Brain microvascular endothelial cell (primary cell): ENCODE measurements at regions not wholly inside any gene's neighbourhood (a gene's known extent, or its start where the extent isn't known, plus 50 kb on each side); places are given as distances from the start of the nearest gene placed in this dataset.

Experiments
- DNase-seq: peaks from one replicate; pipeline ENCODE4 v3.0.0-alpha.2; 2020
- H3K27ac ChIP-seq: fragments of 250-450 bp; sonication (Bioruptor Pico); 2 replicates; pipeline ENCODE4 v1.5.1; 2020; ENCODE audit warnings: mild to moderate bottlenecking, moderate library complexity
- H3K27me3 ChIP-seq: fragments of 250-450 bp; sonication (Bioruptor Pico); replicated peaks from 2 replicates; pipeline ENCODE4 v1.5.1; 2020; ENCODE audit warnings: mild to moderate bottlenecking
- H3K36me3 ChIP-seq: fragments of 250-450 bp; sonication (Bioruptor Pico); replicated peaks from 2 replicates; pipeline ENCODE4 v1.5.1; 2020; ENCODE audit warnings: mild to moderate bottlenecking
- H3K4me3 ChIP-seq: 2 replicates; pipeline ENCODE4 v1.5.1; 2011; ENCODE audit warnings: low read depth, mild to moderate bottlenecking, control low read depth, low read length, moderate library complexity
- in situ Hi-C: cut with HindIII; loops from 2 replicates; pipeline ENCODE4 v1.10.0; 2017; ENCODE audit warnings: low sequenced_read_pairs, low pct_ligation_motif_present
- TF ChIP-seq, protein P1 (sequence below): IDR thresholded peaks from 2 replicates; pipeline ENCODE4 v1.5.1; 2011; ENCODE audit warnings: low read depth, mild to moderate bottlenecking, moderate library complexity, low read length, control low read depth, inconsistent platforms; ENCODE audit errors: missing control alignments

DNA sequence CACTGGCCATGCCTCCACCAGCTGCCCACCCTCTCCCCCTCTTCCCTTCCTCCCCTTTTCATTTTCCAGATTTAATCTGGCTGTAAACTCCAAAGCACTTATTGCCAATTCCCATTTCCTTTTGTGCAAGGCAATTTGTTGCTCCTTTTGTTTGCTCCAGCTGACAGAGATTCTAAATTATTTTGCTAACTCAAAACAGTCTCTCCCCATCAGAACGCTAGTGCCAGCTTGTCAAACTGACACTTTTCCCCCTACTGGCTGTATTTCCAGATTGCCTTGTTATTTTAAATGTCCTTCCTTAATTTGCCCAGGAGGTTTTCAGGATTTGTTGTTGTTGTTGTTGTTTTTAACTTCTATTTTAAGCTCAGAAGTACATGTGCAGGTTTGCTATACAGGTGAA, 57.0 kb upstream of the PAK1 start:
- Histone ChIP-seq H3K36me3 (no peaks in the 10 kb centered on the region), H3K27ac (no peak overlapping the region), H3K27me3 (no peaks in the 10 kb centered on the region), H3K4me3 (no peak overlapping the region)
- DNase-seq = no peak
- in situ Hi-C loops = no loop called here
- TF ChIP-seq, protein P1, sequence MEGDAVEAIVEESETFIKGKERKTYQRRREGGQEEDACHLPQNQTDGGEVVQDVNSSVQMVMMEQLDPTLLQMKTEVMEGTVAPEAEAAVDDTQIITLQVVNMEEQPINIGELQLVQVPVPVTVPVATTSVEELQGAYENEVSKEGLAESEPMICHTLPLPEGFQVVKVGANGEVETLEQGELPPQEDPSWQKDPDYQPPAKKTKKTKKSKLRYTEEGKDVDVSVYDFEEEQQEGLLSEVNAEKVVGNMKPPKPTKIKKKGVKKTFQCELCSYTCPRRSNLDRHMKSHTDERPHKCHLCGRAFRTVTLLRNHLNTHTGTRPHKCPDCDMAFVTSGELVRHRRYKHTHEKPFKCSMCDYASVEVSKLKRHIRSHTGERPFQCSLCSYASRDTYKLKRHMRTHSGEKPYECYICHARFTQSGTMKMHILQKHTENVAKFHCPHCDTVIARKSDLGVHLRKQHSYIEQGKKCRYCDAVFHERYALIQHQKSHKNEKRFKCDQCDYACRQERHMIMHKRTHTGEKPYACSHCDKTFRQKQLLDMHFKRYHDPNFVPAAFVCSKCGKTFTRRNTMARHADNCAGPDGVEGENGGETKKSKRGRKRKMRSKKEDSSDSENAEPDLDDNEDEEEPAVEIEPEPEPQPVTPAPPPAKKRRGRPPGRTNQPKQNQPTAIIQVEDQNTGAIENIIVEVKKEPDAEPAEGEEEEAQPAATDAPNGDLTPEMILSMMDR = no peak

DNA sequence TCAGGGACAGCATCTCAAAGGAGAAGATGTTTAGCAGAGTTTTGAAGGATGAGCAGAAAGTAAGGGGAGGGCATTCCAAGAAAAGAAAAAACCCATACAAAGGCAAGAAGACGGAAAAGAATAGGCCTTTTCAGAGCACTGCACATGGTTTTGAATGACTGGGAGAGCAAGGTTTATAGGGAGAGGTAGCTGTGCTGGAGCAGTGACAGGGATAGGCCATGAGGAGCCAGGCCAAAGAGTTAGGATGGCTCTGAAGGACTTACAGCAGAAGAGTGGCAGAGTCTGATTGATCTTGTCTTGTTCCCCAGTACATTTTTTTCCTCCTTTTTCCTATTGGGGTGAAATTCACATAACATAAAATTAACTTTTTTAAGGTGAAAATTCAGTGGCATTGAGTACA, 55.8 kb upstream of the PAK1 start:
- TF ChIP-seq, protein P1 = no peak
- no peak for DNase-seq
- Histone ChIP-seq H3K4me3 (no peak overlapping the region), H3K27me3 (no peaks in the 10 kb centered on the region), H3K36me3 (no peaks in the 10 kb centered on the region), H3K27ac (no peak overlapping the region)
- in situ Hi-C loops = no loop called here

DNA sequence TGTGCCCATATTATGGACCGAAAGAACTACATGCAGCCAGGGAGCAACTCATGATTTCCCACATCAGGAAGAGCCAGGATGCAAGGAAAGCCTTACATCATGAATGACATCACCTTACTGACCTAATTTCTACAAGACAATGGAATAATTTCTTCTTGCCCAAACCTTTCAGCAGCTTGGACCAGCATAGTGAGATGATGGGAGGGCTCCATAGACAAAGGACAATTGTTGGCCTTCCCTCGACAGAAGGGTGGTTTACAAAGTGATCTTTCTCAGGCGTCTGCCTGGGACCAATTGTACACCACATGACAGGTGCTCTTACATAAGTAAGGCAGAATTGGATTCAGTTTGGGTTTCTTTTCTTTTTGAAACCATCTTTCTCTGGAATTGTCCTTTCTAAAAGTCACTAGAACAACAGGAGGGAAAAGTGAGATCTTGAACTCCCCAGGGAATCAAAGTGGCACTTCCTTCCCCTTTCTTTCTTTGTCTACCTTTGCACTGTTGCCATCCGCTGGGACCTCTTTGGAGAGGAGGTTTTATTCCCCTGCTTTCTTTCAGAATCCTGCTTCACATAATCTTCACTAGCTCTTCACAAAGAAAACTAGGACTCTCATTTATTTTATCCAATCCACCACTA, 51.7 kb upstream of the PAK1 start:
- TF ChIP-seq, protein P1 = no peak
- no peak overlapping the region for H3K4me3 ChIP-seq
- no peaks in the 10 kb centered on the region for H3K27me3 ChIP-seq
- in situ Hi-C loops = no loop called here
- DNase-seq = no peak
- no peaks in the 10 kb centered on the region for H3K36me3 ChIP-seq
- H3K27ac ChIP-seq = no peak overlapping the region

DNA sequence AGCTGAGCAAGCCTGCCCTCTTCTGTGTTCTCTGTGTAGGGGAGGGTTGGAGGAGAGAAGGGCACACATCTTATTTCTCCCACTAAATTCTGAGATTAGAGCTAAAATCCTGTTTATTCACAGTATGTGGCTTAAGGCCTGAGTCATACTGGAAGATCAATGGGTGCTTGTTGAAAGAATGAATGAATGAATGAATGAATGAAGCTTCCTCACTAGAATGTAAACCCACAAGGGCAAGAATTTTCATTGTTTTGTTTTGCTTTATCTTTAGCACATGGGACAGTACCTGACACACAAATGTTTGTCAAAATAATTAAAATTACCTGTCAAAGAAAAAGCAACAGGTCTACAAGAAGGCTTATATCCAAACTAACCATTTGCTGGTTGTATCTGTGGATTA, 50.6 kb upstream of the PAK1 start:
- Histone ChIP-seq H3K36me3 (no peaks in the 10 kb centered on the region), H3K4me3 (no peak overlapping the region), H3K27me3 (no peaks in the 10 kb centered on the region), H3K27ac (no peak overlapping the region)
- TF ChIP-seq, protein P1 = peak; percentile 10
- DNase-seq = no peak
- in situ Hi-C loops = no loop called here

DNA sequence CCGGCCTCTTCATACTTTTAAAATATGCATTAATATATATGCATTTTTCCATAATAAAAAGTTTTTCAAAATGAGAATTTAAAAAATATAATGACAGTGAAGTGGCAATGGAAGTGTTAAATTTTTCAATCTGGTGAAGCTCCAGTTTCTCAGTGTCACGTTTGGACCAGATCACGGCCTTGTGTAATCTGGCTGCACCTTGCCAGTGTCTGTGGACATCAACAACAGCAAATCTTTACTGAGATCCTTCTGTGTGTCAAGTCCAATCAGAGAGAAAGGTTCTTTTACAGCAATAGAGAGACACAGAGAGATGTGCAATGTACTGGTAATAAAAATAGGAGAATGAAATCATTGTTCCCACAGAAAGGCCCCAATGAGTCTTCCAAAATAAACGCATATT, 49.8 kb upstream of the PAK1 start:
- H3K27me3 ChIP-seq = no peaks in the 10 kb centered on the region
- H3K27ac ChIP-seq = no peak overlapping the region
- no peaks in the 10 kb centered on the region for H3K36me3 ChIP-seq
- no peak overlapping the region for H3K4me3 ChIP-seq
- TF ChIP-seq, protein P1 = no peak
- in situ Hi-C loops = no loop called here
- DNase-seq = no peak
